ENCODE measurements at regions not wholly inside any gene's neighbourhood (a gene's known extent, or its start where the extent isn't known, plus 50 kb on each side); places are given as distances from the start of the nearest gene placed in this dataset.

DNA sequence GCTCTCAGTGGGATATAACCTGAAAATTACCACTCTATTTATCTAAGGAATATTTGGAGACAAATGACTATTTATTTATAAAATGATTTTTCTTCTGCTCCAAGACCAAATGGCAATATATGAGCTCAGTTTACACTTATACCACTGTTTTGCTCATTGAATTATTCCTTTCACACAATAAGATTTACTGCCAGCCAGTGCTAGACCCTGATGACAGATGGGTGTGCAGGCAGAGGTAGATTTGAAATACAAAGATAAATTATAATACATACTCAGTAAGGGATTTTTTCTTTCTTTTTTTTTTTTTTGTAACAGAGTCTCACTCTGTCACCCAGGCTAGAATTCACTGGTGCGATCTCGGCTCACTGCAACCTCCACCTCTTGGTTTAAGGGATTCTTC, 980.3 kb downstream of the EPHA3 start:
- Mint-ChIP-seq H3K36me3 (ENCODE audit: low read depth) (peaks cover 37% of the 10 kb centered on the region), H3K27me3 (ENCODE audit: insufficient read depth) (no peaks in the 10 kb centered on the region), H3K4me3 (peak overlapping the region; percentile 42), H3K27ac (peak overlapping the region; percentile 33), H3K4me1 (peaks cover 26% of the 10 kb centered on the region), H3K9me3 (no peaks in the 10 kb centered on the region)
- H3K27ac ChIP-seq (ENCODE audit: low read depth, low read length) = no peak overlapping the region
- H3K4me1 ChIP-seq (ENCODE audit: control insufficient read depth, insufficient read depth, low read length) = peaks cover 10% of the 10 kb centered on the region
- H3K36me3 ChIP-seq (ENCODE audit: control insufficient read depth, insufficient read depth, low read length) = peaks cover 60% of the 10 kb centered on the region
- TF ChIP-seq, protein P1, sequence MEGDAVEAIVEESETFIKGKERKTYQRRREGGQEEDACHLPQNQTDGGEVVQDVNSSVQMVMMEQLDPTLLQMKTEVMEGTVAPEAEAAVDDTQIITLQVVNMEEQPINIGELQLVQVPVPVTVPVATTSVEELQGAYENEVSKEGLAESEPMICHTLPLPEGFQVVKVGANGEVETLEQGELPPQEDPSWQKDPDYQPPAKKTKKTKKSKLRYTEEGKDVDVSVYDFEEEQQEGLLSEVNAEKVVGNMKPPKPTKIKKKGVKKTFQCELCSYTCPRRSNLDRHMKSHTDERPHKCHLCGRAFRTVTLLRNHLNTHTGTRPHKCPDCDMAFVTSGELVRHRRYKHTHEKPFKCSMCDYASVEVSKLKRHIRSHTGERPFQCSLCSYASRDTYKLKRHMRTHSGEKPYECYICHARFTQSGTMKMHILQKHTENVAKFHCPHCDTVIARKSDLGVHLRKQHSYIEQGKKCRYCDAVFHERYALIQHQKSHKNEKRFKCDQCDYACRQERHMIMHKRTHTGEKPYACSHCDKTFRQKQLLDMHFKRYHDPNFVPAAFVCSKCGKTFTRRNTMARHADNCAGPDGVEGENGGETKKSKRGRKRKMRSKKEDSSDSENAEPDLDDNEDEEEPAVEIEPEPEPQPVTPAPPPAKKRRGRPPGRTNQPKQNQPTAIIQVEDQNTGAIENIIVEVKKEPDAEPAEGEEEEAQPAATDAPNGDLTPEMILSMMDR (conservative IDR thresholded peaks at IDR 0.05) = no peak
- peak overlapping the region; percentile 94 for H3K4me3 ChIP-seq (ENCODE audit: low read length)
- H3K9me3 ChIP-seq (ENCODE audit: control insufficient read depth, low read length) = no peaks in the 10 kb centered on the region
- no peak overlapping the region for H3K9ac ChIP-seq (ENCODE audit: extremely low read depth, low read length, poor library complexity, severe bottlenecking)
- 95 to 100% methylated on average over 2 of the region's 2 CpGs for WGBS, 2 experiments (ENCODE audit: insufficient coverage in 1 of 2, insufficient read length in 1 of 2)
- no peak for DNase-seq
- no peaks in the 10 kb centered on the region for H3K27me3 ChIP-seq (ENCODE audit: control insufficient read depth, insufficient read depth, low read length, poor library complexity, severe bottlenecking)

DNA sequence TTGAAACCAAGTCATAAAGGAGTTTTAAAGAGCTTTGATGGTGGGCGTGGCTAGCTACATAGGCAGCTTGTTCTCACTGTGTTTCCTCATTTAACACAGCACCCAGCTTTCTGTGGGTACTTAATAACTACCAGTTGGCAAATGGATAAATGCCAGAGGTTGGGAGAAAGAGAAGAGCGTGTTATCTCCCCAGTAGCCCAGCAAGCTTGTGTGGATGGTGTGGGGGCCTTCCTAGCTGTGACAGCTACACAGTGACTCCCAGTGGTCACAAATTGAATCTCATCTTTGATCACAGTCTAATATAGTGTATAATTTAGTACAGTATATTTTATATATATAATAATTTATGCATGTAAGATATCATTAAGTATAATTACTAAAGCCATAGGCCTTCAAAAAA, 984.1 kb downstream of the EPHA3 start:
- peaks cover 64% of the 10 kb centered on the region for H3K36me3 Mint-ChIP-seq (ENCODE audit: low read depth)
- peaks cover 10% of the 10 kb centered on the region for H3K4me1 ChIP-seq (ENCODE audit: control insufficient read depth, insufficient read depth, low read length)

DNA sequence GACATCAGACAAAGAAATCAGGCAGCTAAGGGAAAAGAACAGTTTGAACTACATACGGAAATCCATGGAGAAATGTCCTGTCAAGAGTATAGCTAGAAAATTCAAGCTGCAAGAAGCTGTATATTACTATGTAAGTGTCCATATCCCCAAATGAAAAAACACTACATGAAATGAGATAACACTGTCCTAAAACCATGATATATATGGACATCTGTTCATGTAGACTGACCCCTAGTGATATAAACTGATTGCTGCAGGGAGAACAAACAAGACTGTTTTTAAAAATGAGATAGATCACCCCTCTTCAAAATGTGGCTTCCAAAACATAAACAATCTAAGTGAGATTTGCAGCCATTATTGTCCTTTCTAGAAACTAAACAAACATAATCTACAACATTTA, 985.6 kb downstream of the EPHA3 start:
- Mint-ChIP-seq H3K27me3 (ENCODE audit: insufficient read depth) (no peaks in the 10 kb centered on the region), H3K27ac (peak overlapping the region; percentile 60), H3K4me1 (peaks cover 37% of the 10 kb centered on the region), H3K36me3 (ENCODE audit: low read depth) (peaks cover 70% of the 10 kb centered on the region), H3K4me3 (no peak overlapping the region), H3K9me3 (no peaks in the 10 kb centered on the region)
- TF ChIP-seq, protein P1 (conservative IDR thresholded peaks at IDR 0.05) = peak; percentile 81
- no peak overlapping the region for H3K9ac ChIP-seq (ENCODE audit: extremely low read depth, low read length, poor library complexity, severe bottlenecking)
- WGBS, 2 experiments (ENCODE audit: insufficient coverage in 1 of 2, insufficient read length in 1 of 2) = 96% methylated on average over 1 of the region's 1 CpG; no CpG with 5 or more reads in 1 of the 2 experiments
- H3K36me3 ChIP-seq (ENCODE audit: control insufficient read depth, insufficient read depth, low read length) = peaks cover 78% of the 10 kb centered on the region
- peaks cover 10% of the 10 kb centered on the region for H3K4me1 ChIP-seq (ENCODE audit: control insufficient read depth, insufficient read depth, low read length)
- H3K27me3 ChIP-seq (ENCODE audit: control insufficient read depth, insufficient read depth, low read length, poor library complexity, severe bottlenecking) = no peaks in the 10 kb centered on the region
- H3K4me3 ChIP-seq (ENCODE audit: low read length) = no peak overlapping the region
- no peaks in the 10 kb centered on the region for H3K9me3 ChIP-seq (ENCODE audit: control insufficient read depth, low read length)
- H3K27ac ChIP-seq (ENCODE audit: low read depth, low read length) = no peak overlapping the region
- no peak for DNase-seq

More for the DNA sequence above, 984.1 kb downstream of the EPHA3 start:
- peaks cover 86% of the 10 kb centered on the region for H3K36me3 ChIP-seq (ENCODE audit: control insufficient read depth, insufficient read depth, low read length)
- no peak overlapping the region for H3K4me3 Mint-ChIP-seq
- DNase-seq = peak; percentile 75
- H3K27ac ChIP-seq (ENCODE audit: low read depth, low read length) = no peak overlapping the region
- no peak overlapping the region for H3K27ac Mint-ChIP-seq
- H3K9ac ChIP-seq (ENCODE audit: extremely low read depth, low read length, poor library complexity, severe bottlenecking) = no peak overlapping the region
- no peak overlapping the region for H3K4me3 ChIP-seq (ENCODE audit: low read length)
- no peaks in the 10 kb centered on the region for H3K27me3 Mint-ChIP-seq (ENCODE audit: insufficient read depth)
- no peaks in the 10 kb centered on the region for H3K9me3 Mint-ChIP-seq
- H3K4me1 Mint-ChIP-seq = peaks cover 33% of the 10 kb centered on the region
- 47% methylated on average over 2 of the region's 2 CpGs; no CpG with 5 or more reads in 1 of the 2 experiments for WGBS, 2 experiments (ENCODE audit: insufficient coverage in 1 of 2, insufficient read length in 1 of 2)
- no peaks in the 10 kb centered on the region for H3K9me3 ChIP-seq (ENCODE audit: control insufficient read depth, low read length)
- TF ChIP-seq, protein P1 (conservative IDR thresholded peaks at IDR 0.05) = peak; percentile 82
- no peaks in the 10 kb centered on the region for H3K27me3 ChIP-seq (ENCODE audit: control insufficient read depth, insufficient read depth, low read length, poor library complexity, severe bottlenecking)
